UCSD-AML1 (cell line): ENCODE measurements at regions not wholly inside any gene's neighbourhood (a gene's known extent, or its start where the extent isn't known, plus 50 kb on each side); places are given as distances from the start of the nearest gene placed in this dataset.

Experiments used
- DNase-seq: peaks from one replicate; lab custom pipeline; 2025; ENCODE audit not compliant: unreplicated experiment; lab: John Stamatoyannopoulos, UW

DNA sequence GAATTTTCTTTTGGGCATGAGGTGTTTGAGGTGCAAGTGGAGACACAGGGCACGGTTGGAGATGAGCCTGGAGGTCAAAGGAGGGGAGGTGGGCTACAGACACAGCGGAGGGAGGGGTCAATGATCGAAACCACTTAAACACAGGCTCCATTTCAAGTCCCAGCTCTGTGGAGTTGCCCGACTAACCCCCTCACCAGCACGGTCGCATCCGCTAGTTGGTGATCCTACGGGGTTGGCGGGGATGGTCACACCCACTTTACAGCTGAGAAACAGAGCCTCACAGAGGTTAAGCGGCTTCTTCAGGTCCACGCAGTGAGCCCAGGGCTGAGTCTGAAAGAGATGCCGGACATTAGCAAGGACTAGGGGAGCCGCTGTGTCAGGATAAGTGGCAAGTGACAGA, 60.1 kb upstream of the RUNX3 start:
- DNase-seq: no peak

DNA sequence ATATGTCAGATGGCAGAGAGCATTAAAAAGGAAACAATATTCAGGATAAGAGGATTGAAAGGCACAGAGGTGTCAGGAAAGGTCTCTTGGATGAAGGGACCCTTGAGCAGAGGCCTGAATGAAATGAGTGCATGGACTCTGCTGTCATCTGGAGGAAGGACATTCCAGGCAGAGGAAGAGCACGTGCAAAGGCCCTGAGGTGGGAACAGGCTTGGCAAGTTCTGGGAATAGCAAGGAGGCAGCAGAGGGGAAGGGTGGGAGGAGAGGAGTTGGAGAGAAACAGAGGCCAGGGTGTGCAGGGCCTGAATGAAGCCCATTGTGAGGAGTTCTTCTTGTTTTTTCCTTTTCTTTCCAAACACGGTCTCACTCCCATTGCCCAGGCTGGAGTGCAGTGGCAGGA, 59.0 kb upstream of the RUNX3 start:
- DNase-seq: no peak

DNA sequence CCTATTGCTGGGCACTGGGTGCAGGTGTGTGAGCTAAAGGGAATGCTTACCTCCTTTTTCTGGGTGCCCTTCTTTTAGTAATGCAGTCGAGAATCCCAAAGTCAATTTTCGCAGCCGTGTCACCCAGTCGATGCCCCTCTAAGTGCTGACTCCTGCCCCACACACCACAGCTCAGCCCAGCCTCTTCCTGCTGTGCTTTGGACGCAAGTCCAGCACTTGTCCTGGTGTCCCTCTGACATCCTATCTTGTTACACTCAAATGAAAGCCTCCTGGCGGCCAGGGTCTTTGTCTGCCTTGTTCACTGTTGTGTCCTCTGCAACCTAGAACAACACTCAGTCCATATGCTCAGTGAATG, 58.5 kb upstream of the RUNX3 start:
- no peak for DNase-seq

DNA sequence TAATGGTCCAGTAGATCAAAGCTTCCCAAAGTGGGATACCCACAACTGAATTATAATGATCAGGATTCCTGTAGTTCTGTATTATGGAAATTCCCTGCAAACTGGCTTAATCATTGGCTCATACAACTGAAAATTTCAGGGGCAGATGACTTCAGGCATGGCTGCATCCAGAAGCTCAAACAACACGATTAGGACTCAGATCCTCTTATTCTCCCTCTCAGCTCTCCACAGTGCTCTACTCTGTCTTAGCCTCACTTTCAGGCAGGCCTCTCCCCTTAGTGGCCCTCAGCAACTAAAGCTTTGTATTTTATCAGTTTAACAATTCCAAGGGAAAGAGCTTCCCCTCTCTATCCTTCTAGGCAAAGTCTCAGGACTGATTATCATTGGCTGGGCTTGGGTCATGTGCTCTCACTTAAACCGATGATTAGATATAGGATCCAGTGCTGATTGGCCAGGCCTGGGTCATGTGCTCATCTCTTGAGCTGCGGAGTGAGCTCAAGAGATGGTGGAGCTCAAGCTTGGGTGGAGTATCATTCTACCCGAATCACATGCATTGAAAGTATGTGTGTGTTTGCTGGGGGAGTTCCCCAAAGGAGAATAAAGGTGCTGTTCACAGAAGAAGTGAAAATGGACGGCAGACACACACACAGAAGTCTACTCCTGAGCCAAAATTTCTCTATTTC, 57.9 kb upstream of the RUNX3 start:
- no peak for DNase-seq

DNA sequence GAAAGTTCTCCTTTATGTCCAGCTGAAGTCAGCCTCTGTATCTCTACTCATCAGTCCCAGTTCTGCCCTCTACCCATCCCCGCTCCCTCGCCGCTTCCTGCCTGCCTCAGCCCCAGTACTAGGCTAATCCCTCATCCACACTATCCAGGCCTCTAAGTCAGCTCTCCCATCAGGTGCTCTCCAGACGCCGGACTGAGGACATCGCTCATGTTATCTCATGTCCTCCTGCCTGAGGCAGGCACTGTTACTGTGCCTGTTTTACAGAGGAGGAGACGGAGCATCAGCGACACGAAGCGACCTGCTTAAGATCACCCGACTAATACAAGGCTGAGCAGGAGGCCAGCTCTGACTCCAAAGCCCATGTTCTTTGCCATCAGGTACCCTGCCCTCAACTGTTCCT, 57.3 kb upstream of the RUNX3 start:
- no peak for DNase-seq

DNA sequence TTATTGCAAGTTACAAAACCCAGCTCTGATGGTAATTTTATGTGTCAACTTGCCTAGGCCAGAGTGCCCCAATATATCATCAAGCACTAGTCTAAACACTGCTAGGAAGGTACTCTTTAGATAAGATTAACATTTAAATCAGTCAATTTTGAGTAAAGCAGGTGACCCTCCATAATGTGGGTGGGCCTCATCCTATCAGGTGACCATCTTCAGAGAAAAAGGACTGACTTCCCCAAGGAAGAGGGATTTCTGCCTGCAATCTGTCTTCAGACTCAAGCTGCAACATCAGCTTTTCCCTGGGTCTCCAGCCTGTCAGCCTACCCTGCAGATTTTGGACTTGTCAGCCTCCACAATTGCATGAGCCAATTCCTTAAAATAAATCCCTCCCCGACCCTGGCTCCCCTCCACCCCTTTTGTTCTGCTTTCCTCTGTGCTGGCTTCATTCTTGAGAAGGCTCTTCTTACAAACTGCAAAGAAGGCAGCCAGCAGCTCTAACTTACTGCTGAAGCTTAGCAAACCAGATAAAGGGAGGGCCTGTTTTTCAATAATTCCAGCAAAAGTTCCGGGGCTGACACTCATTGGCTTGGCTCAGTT, 56.4 kb upstream of the RUNX3 start:
- no peak for DNase-seq

DNA sequence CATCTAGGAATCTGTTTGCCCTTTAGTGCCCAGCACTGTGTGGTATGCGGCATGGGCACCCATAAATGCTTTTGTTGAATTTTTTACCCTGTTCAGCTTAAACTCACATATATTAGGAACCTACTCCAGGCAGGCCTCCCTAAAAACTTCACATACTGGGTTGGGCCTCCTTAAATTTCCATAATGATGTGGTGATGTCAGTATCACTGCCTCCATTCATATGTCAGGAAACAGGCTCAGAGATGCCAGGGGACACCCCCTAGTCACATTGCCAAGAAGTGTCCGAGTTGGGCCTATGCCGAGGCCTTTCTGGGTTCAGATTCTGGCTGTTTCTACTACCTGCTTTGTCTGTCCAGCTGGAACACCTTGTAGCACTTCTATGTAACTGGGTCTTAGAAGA, 55.7 kb upstream of the RUNX3 start:
- DNase-seq: no peak

DNA sequence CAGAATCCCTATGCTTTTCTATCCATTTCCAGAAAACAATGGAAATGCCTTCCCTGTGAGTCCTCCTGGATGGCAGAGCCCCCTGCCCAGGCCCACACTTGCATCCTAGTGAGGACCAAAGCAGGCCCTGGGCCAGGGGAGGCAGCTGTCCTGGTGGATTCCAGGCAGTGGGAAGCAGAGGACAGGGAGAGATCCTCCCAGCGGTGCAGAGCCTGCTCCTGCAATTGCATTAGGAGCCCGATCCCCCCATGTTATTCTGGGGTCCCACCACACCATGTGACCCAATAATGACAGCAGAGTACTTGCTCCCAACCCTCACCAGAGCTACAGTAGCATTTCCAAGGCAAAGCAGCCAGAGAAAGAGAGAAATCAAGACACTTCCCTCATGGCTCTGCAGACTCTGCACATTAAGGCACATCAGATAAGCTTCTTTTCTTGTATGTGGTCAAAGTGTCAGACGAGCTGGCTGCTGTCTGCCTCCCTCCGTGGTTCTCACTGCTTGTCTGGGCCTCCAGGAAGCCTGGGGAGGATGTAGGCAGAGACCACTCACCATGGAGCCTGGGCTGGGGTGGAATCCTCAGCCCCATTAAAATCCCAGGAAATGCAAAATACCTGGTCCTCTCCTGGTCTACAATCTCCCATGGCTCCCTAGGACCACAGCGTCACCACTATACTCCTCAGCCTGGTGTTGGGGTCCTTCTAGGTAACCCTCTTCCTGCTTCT, 54.9 kb upstream of the RUNX3 start:
- no peak for DNase-seq

DNA sequence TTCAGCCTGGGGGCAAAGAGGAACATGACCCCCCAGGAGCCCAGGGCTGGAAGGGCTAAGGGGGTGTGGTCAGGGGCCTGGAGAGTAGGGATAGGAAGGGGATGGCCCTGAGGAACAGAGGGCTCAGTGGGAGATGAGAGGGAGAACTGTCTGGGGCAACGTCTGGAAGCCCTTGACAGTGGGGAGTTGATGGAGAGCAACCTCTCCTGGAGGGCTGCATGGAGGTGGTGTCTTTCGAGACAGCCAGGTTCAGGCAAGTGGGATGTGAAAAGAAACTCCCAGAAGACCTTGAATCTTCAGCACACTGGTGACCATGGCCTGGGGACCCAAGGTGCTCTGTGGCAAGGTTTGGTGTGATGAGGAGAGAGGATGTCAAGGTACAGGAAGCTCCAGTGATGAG, 54.2 kb upstream of the RUNX3 start:
- no peak for DNase-seq

DNA sequence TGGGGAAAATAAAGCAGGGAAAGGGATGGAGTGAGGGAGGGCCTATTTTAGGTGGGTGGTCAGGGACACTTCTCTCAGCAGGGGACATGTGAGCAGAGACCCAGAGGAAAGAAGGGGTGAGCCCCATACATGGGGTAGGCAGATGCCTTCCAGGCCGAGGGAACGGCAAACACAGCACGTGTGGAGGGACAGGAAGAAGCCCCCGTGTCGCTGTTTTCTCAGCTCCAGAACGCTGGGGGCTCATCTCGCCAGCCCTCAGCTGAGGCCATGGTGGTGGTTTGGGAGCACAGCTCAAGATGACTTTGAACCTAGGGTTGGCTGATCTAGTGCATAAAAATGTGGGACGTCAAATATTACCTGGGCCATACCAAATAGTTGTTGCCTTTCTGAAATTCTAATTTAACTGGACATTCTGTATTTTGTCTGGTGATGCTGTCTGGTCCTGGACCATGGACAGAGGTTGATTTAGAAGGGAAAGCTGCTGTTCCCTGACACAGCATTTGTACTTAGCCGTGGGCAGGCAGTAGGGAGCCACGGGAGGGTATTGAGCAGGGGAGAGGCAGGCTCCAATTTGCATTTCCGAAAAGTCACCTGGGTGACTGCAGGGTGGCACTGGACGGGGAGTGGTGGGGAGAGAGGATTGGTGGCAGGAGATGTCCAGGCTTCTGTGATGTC, 53.1 kb upstream of the RUNX3 start:
- DNase-seq: no peak

DNA sequence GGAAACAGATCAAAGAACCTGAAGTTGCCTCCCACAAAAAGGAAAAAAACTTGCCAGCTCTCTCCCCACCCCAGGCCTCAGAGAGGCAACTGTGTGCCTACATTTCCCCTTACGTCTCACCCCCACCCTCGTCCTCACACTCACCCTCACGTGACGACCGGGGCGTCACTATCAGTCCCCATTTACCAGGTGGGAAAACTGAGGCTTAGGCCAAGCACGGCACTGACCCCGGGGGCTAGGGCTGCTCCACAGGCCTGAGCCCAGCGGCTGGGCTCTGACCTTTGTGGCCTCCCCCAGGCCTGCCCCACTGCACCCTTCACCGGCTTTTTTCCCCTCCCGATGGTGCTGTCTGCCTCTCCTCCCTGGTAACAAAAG, 51.5 kb upstream of the RUNX3 start:
- no peak for DNase-seq

DNA sequence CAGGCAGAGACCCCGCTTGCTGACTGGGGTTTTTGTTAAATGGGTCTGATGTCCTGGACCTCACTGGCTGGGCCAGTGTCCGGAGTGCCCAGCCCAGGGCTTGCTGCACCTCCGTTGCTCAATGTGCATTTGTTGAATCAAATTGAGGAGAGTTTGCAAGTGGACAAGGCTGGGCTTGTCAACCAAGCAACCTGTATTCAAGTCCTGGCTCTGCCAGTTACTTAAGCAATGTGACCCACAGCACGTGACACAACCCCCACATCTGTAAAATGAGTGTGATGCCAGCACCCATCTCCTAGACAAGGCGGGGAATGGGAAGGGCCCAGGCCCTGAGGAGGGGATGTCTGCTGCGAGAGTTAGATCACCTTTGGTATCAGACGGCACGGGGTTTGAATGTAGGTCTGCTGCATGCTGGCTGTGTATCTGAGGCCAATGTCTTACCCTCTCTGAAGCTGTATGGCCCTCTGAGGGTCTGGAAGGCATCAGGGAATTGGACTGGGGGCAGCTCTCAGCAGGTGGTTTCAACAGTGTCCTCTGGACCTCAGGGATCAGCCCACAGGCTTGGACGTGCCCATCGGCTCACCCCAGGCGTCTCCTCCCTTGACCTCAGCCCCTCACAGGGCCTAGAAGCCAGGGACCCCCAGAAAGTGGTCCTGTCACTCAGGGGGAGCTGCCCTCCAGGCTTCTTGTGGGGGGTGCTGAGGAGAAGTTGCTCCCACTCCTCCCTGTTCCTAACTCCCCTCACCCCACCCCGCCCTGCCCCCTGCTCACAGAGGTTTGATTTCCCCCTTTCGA, 51.0 kb upstream of the RUNX3 start:
- DNase-seq: no peak
